ENCODE measurements at regions not wholly inside any gene's neighbourhood (a gene's known extent, or its start where the extent isn't known, plus 50 kb on each side); places are given as distances from the start of the nearest gene placed in this dataset.
"Not testable (repeated sequence)": the region's sequence is repeated elsewhere in the genome, so short reads cannot be mapped to it uniquely, and the experiment has no call there.

- TF ChIP-seq, protein P1, sequence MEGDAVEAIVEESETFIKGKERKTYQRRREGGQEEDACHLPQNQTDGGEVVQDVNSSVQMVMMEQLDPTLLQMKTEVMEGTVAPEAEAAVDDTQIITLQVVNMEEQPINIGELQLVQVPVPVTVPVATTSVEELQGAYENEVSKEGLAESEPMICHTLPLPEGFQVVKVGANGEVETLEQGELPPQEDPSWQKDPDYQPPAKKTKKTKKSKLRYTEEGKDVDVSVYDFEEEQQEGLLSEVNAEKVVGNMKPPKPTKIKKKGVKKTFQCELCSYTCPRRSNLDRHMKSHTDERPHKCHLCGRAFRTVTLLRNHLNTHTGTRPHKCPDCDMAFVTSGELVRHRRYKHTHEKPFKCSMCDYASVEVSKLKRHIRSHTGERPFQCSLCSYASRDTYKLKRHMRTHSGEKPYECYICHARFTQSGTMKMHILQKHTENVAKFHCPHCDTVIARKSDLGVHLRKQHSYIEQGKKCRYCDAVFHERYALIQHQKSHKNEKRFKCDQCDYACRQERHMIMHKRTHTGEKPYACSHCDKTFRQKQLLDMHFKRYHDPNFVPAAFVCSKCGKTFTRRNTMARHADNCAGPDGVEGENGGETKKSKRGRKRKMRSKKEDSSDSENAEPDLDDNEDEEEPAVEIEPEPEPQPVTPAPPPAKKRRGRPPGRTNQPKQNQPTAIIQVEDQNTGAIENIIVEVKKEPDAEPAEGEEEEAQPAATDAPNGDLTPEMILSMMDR (IDR thresholded peaks at IDR 0.05; ENCODE audit: low read length) = not testable (repeated sequence)
- TF ChIP-seq EZH2 (optimal IDR thresholded peaks at IDR 0.05; ENCODE audit: low read depth, low read length); EZH2phosphoT487 (IDR thresholded peaks at IDR 0.05; ENCODE audit: low read length): not testable (repeated sequence)
These were observed 693.3 kb upstream of the NR2F2 start for GRCh38 chr15:95637234-95637633.

Measured in MM.1S (cell line).